Stimulated activated CD4-positive, alpha-beta T cell treated with anti-CD3 and anti-CD28 coated beads, Interleukin-2, amount 100 ng/mL, for 48 hours (primary cell): ENCODE measurements at regions not wholly inside any gene's neighbourhood (a gene's known extent, or its start where the extent isn't known, plus 50 kb on each side); places are given as distances from the start of the nearest gene placed in this dataset.

Experiments
- DNase-seq, 2 donors: peaks; one replicate each; pipeline ENCODE4 v3.0.0-alpha.2; 2020

DNA sequence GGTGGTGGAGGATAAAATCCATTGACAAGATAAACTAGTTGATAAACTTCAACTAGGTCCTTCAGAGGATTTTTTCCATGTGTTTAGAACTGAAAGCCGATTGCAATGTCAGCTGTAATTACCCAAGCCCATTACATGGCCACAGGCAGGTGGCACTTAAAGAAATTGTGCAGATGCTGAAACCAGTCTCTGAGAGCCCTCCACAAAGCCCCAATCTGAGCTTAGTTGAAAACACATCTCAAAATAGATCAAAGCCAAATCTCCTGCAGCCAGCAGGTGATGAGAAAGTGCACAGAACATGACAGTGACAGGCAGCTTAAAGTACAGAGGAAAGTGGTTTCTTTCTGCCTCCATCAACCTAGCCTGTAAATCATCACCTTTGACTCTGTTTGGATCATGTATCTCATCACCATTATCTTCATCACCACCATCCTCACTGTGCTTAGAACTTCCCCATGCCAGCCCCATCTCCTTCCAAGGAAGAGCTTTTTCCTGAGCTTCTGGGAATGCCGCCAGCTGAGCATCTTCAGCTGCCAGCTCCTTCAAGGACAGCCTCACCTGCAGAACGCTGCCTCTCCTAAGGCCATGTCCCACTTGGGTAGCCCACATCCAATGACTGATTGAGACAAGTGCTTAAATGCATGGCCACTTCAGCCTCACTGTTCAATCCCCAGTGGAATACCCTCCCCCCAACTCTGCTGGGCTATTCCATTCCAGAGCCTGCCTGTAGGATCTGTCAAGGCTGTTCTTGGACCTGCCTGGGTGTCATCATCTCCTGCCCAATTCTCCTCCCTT is 219.5 kb upstream of the TMEM132C start:
- no peak for DNase-seq

DNA sequence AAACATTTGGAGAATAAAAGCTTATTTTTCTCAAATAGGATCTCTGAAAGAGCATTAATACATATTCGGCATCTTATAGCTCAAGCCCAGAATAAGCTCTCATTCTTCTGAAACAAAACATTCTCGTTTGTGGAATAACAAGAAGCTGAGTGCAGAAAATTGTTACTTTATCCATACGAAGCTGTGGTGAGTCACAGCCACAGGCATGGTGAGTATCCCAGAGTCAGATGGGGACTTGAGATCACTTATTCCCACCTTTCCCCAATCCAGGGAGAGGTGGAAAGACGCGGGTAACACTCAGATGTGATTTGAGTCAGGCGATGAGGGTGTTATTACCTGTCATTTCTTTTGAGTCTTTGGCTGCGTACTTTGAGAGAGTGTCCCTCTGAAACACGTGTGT is 214.6 kb upstream of the TMEM132C start:
- no peak for DNase-seq

DNA sequence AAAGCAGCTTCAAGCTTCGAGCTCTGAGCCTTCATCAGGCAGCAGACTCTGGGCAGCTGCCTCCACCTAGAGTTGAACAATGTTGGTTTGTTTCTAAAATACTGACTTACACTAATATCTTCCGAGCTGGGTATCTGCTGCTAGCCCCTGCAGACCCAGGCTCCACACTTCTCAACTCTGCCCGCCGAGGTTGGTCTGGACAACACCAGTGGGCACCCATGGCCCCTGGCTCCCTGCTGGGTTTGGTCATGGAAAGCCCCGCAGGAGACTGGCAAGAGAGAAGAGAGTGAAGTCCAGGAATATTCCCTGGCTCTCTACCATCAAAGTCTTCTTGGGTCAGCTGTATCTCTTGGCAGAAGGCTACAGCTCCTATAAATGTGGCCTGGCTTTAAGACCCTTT is 214.2 kb upstream of the TMEM132C start:
- DNase-seq, result no peak

DNA sequence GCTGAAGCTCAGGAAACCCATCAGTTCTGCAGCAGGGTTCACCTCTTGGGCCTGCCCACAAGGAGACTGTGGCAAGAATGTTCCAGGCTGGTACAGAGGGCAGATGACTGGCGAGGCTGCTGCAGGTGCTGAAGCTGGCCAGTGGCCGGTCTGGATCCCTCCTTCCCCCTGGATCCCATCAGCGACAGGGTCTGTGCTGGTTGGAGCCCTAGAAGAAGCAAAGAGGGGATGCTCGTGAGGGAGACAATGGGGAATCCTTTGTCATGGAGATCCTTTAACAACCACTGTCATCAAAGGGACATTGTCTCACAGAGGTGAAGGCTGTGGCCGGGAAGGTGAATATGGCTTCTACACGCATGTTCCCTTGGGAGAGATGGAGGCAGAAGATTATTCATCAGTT is 211.4 kb upstream of the TMEM132C start:
- DNase-seq, result no peak

DNA sequence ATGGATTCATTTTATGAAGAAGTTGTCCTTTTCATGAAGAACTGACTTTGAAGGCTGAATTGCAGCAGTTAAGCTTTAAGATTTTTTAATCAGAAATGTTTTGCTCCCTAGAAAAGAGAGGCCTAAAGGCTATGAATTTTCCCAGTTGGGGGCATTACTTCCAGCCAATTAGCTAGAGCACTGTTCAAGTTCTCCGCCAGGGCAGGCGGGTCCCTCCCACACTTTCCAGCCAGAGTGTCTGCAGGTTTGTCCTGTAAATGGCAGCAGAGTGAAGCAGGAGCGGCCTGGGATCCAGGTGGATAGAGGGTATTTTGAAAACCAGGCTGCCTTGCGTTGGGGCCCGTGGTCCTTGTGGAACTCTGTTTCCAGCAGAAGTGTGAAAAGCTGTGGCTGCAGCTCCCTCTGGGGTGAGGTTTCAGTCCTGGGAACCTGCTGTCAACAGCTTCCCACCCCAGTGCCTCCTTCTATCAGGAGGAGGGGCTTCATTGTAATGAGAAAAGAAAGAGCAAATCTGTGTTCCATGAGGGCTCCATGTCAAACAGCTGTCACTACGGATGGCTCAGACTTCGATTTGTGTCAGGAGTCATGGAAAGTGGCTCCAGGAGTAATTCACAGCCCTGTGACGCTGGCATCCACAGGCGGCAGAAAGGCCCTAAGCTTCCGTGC is 210.7 kb upstream of the TMEM132C start:
- no peak for DNase-seq

DNA sequence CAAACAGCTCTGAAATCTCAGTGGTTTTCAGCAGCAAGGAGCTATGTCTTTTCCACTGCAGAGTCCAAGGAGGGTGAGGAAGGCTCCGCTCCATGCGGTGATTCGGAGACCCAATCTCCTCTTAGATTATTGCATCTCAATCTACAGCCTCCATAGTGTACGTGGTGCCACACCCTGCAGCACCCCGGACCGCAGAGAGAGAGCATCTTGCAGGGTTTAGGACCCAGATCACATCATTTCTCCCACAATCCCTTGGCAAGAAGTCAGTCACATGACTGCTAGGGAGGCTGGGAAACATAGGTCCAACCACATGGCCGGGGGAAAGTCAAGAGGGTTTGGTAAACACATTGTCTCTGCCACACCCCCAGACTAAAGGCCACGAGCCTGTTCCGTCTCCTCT is 209.4 kb upstream of the TMEM132C start:
- DNase-seq, result no peak

DNA sequence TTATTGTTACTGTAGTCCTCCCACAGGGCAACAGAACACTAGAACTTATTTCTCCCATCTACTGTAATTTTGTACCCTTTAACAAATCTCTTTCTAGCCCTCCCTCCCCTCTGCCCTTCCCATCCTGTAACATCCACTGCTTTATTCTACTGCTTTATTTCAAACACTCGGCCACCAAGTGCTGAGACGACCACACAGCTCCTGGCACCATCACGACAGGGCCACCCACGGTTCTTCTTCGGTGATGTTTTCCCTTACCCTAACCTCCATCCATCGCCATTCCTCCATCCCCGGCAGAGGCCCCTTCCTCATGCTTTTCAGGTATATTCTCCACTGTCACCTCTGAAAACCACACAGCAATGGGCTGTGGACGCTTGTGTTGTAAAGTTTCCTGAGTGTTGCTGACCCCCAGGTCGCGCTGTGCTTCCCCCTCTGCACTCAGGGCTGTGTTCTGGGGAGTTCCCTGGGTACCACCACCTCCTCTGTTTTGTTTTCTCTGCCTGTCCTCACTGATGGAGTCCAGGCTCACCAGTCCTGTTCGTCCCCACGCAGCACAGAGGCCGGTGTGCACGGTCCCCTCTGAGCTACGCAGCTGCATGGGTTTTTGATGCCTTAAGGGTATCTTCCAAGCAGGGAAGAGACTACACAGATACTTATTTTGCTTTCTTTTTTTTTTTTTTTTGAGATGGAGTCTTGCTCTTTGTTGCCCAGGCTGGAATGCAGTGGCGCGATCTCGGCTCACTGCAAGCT is 207.2 kb upstream of the TMEM132C start:
- DNase-seq, result no peak

DNA sequence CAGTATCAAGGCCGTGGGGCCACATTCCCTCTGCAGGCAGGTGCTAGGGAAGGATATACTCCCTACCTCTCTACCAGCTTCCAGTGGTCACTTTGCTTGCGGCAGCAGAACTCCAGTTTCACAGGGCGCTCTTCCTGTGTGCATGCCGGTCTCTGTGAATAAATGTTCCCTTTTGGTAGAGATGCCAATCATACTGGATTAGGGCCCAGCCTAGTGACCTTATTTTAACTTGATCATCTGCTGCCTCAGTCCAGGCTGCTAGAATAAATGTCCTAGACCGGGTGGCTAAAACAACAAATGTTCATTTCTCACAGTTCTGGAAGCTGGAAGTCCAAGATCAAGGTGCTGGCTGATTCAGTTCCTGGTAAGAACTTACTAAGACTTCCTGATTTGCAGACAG is 198.8 kb upstream of the TMEM132C start:
- DNase-seq, result no peak

DNA sequence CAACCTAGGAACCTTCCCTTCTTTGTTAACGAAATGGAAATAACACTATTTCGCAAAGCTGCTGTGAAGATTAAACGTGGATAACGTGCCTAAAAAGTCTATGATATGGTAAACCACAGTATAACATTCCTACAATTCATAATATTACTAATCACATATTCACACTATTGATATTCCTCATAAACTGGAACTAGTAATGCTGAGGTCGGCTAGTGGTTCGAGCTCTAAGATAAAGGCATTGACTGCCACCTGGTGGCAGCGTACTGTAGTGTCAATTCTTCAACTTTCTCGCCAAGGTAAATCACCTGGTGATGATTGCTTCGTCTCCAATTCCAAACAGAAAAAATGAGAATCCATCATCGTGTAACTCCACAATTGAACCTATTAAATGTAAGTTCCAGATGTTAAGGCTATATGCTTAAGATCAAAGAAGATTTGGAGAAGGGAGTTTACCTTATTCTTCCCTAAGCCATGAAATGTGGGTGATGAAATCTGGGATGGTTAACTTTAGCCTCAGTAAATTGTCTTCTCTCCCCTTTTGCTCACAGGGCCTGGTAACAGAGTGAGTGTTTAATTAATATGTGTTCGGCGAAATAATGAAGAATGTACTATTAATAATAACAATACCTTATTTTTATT is 197.5 kb upstream of the TMEM132C start:
- DNase-seq, result peak; percentile 7 to 13

DNA sequence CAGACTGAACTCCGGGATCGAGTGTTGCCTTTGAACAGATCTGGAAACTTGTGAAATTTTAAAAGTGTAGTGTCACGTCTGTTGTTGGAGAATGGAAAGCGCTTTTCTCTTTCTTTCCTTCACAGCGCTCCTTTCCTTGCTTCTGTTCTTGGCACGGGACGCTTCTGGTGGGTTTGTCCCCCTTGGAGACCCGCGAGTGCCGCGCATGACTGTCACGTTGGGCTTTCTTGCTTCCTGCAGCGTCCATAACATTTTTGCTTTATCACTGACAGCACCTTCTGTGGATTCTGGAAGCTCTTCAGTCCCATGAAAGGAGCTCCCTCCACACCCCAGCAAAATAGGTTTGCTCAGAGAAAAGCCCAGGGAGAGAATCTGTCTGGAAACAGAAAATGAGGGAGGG is 193.0 kb upstream of the TMEM132C start:
- no peak for DNase-seq

DNA sequence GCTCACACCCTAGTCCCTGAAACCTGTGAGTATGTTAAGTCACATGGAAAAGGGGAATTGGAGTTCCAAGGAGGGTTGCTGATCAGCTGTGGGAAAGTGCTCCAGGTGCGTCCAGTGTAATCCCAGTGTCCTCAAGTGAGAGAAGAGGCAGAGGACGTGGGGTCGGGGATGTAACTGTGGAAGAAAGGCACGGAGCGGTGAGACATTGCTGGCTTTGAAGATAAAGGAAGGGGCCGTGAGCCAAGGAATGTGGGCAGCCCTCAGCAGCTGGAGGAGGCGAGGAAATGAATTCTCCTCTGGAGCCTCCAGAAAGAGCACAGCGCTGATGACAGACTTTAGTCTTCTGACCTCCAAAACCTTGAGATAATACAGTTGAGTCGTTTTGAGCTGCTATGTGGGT is 191.6 kb upstream of the TMEM132C start:
- no peak for DNase-seq

DNA sequence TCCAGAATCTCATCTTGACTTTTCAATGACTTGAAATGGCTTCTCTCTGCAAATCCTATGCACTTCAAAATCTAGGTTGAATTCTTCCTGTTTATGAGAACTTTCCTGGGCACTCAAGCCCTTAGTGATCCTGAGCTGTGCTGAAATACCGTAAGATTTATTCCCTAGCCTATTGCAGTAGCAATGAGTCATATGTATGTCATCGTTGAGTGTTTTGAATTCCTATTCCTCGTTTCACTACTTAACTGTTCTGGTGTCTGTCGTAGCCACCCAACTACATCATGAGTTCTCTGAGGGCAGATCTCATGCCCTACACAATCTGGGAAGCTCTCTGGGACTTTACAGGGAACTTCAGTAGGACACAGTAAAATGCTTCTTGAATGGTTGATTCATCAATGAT is 190.8 kb upstream of the TMEM132C start:
- DNase-seq, result no peak

DNA sequence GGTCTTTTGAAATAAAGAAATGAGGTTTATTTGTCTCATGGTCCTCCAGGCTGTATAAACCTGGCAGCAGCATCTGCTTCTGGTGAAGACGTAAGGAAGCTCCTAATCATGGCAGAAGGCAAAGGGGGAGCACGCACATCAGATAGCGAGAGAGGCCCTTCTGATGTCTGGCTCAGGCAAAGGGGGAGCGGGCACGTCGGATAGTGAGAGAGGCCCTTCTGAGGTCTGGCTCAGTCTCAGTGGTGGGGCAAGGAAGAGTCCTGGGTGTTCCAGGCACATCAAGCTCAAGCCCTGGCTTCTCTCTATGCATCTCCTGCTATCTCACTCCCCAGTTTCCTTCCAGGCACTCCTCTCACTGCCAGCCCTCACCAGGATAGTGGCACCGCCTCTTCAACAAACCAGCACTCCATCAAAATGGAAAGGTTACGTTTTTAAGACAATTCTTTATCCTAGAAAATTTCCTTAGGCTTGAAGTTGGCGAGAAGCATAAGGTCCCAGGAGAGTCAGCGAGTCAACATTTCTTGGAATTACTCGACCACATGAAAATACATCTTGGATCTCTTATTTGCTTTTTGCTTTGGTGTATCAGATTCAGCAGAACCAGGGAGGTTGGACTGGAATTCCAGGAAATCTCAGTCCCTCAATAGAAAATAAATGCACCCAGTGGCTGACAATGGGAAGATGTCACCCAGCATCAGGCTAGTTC is 189.6 kb upstream of the TMEM132C start:
- DNase-seq, result no peak

DNA sequence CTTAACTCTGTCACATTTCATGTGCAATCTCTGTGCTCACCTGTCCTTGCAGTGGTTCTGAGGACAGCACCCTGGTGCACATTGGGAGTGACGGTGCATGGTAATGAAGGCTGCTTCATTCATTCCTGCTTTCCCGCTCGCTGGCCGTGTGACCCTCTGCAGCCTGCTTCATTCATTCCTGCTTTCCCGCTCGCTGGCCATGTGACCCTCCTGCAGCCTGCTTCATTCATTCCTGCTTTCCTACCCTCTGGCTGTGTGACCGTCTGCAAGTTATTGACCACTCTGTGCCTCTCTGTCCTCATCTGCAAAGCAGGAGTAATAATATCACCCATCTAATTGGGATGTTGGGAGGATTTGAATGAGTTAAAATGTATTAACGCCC is 189.1 kb upstream of the TMEM132C start:
- no peak for DNase-seq

DNA sequence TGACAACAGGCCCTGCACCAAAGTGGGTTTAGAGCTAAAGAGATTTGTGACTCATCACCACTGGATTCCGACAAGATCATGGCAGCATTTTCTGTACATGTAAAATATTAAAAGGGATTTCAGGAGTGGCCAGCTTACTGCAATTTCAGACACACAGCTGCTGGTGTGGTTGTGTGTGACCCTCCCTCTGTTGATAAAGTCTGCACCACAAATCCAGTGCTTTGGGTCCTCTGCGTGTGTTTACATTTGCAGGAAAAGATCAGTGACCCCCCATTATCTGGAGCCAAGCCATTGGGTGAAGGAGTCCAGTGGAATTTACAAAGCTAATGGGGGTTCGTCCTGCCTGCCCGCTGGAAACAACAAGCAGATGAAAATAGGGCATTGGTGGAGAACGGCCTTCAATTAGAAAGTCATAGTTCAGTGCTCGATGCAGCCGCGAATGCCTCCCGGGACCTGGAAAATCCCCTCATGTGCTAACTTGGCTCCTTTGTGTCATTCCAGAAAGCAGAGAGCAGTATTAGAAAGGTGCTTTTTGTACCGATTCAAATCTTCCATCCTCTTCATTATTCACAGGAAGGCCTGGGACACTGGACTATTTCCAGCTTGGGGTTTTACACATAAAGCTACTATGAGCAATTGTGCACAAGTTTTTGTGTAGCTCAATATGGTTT is 188.5 kb upstream of the TMEM132C start:
- DNase-seq, result no peak

DNA sequence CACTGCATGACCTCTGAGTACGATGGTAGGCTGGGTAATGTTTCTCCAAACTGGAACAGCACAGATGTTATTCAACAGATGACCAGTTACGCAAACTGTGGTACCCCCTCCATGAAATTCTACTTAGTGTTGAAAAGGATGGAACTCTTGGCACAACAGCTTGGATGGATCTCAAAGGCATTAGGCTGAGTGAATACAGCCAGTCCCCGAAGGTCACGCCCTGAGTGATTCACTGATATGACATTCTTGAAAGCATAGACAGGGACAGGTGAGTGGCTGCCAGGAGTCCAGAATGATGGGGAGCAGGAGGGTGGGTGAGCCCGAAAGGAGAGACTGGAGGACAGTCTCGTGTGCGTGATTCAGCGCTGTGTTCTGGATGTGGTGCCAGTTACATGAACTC is 187.5 kb upstream of the TMEM132C start:
- no peak for DNase-seq

DNA sequence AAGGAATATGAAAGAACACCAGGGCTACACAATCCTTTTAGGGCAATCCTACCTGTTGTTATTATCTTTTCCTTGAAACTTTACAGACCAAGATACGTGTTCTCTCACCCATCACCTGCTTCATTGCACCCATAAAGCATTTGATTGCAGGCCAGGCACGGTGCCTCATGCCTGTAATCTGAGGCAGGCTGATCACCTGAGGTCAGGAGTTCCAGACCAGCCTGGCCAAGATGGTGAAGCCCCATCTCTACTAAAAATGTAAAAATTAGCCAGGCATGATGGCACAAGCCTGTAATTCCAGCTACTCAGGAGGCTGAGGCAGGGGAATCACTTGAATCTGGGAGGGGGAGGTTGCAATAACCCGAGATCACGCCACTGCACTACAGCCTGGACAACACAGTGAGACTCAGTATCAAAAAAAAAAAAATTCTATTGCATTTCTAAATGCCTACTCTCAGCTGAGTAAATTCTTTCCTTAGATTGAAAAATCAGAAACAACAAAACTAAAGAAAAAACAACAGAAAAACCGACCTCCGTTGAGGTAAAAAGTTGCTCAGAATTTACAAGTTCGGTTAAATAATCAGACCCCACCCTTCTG is 183.7 kb upstream of the TMEM132C start:
- no peak for DNase-seq

DNA sequence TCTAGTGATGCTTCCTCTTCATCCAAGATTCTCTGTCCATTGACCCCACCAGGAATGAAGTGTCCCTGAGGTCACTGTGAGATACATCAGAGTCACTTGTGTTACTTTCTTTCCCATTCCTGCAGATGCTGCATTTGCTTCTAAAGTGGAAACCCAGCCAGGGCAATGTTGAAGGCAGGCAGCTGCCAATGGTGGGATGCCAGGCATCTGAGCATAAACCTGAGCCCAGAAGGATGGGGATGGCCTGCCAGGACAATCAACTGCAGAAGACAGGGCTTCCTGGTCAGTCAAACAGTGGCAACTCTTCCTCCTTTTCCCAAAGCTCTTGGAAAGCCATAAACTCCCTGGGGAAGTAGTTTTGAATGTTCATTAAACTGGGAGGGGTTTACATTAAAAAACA is 178.0 kb upstream of the TMEM132C start:
- no peak for DNase-seq

DNA sequence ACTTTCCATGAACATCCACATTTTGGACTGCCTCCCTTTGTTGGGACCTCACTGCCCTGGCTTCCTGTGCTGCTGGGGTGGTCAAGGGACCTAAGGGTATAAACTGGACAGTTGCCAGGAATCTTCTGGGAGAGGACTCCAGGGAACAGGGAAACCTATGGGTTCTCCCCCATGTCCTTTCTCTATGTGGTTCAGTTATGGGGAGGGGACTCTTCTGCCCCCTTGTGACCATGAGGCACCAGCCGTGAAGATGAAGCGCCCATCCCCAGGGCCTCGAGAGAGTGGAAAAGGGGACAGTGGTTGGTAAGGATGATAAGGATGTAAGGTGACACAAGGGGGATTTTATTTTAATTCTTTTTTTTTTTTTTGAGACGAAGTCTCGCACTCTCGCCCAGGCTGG is 177.0 kb upstream of the TMEM132C start:
- DNase-seq, result no peak

DNA sequence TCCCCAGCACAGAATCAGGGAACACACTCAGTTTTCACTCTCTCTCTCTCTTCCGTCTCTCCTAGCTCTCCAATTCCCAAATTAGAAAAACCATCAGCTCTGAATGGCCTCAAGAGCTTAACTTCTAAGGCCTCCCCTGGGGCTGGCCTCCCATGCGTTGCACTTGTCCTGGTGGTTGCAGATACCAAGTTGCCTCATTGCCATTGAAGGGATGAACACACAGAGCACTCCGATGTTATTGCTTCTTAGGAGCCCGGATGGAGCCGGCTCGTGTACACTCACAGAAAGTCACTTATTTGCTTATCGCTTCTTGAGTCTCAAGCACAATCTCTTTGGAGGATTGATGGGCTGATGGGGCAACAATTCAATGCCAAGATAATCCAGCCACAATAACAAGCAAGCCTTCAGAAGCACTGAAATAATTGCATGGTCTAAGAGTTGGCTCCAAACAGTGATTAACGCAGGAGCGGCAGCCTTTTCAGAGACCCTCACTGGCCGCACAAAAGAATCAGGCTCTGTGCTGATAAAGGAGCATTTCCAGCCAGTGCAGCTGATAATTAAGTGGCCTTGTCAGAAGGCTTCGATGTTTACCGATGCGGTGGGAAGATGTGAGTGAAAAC is 175.8 kb upstream of the TMEM132C start:
- DNase-seq, result no peak

DNA sequence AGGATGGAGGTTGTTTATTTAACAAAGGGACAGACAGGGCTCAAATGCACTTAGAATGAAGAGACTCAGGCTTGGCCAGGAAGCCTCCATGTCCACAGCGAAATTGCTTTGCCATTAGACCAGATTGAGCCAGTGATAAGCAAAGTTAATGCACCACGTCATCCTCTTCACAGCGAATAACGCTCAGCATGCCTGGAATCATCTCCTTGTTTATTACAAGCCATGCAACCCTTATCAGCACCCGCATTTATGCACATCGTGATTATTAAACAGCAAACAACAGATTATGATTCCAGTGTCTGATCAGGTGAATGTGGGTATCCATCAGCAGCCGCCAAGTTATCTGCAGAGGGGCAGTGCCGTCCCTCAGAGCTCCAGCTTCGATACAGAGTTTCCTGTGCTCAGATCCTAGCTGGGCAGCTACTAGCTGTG is 175.0 kb upstream of the TMEM132C start:
- no peak for DNase-seq
